Midbrain (tissue), 1 donor: ENCODE measurements at regions not wholly inside any gene's neighbourhood (a gene's known extent, or its start where the extent isn't known, plus 50 kb on each side); places are given as distances from the start of the nearest gene placed in this dataset.

Source experiments
- DNase-seq: peaks from one replicate; lab custom pipeline; 2025; lab: John Stamatoyannopoulos, UW

DNA sequence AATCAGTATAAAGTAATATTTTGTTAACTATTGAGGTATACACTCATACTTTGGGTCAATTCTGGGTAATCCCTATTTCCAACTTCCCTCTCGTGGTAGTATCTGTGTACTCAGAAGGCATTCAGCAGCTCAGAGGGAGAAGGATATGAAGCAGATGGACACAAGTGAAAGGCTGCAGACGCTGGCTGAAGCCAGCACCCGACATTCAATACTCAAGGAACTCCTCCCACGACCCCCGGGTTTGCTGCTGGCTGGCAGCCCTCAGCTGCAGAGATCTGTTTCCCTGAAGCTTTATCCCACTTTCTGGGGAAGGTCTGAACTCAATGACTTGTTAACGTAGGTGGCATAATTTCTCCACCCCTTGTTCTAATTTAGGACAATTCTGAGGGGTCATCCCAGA is 847.3 kb upstream of the SOX11 start:
- DNase-seq = no peak

DNA sequence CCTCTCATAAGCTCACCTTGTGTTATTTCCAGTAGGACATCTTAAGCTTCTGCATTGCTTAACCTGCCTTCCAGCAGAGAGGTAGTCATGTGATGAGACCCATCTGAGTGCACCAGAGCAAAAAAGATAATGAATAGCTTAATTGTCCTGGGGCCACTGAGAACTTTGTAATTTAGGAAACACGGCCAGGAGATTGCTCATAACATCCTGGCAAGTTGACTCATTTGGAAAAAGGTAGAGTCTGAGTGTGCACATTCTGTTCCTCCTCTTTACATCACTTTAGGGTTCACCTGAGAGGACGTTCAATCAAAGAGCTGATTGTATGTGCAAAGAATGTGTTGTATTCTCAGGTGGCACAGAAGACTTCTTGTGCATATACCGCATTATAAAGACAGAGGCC is 830.2 kb upstream of the SOX11 start:
- DNase-seq = no peak

DNA sequence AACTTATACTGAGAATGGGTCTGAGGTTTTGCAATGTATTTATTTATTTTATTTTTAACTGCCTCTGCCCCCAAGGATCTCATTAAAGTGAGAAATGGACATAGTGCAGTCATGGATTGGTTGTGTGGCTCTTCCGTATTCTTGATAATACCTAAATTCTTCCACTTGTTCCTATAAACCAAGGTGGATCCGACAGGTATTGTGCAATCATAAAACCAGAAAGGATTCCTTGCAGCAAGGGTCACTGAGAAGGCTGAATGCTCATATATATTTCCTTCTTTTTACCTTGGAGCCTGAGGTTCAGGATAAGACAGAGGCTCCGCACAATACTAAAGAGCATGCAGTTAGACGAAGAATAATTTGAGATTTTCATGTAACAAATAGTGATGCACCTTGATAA is 826.0 kb upstream of the SOX11 start:
- no peak for DNase-seq

DNA sequence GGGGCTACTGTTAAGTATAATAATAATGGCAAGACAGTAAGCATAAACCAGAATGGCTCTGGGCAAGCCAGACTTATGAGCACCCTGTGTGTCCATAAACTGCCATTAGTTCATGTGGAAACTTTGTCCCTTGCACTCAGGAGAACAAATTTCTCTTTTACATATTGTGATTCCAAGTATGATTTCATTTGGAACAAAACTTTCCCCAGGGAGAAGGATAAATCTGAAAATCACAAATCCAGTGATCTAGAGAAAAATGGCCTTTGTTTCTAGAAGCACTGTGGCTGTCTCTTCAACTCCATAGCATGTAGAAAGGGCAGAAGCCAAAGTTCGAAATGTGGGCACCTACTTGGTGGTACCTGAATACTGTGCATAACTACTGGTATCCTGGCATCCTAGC is 823.7 kb upstream of the SOX11 start:
- DNase-seq = no peak

DNA sequence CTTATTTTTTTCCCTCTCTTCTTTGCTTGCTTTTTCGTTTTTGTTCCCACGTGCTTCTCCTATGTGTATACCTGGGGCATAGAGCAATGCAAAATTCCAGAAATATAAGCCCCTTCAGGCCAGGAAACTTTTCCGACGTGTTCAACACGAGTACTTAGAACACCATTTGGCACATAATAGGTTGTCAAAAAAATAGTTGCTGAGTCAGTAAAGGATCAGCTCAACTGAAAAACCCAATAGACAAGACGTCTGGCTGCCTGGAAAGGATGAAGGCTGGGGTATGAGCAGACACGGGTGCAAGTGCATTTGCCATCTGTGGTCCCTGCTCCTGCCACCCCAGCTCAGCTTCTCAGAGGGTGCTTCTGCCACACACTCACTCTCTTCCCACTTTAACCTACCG is 823.0 kb upstream of the SOX11 start:
- no peak for DNase-seq

DNA sequence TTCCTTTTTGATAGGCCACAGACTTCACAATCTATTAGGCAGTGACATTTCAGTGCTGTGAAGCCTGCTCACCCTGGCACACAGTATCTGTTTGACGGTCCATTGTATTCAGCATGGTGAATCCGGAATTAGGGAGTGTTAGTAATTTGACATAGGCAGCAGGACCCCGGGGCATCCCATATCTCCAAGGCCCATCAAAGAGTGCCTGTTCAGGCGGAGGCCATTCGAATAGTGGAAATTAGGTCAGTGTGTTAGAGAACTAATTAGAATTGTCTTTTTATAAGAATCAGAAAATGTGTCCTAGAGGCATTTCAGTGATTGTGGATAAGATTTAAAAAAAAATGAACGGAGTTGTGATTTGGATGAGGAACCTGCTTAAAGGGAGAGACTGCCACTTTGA is 818.8 kb upstream of the SOX11 start:
- no peak for DNase-seq

DNA sequence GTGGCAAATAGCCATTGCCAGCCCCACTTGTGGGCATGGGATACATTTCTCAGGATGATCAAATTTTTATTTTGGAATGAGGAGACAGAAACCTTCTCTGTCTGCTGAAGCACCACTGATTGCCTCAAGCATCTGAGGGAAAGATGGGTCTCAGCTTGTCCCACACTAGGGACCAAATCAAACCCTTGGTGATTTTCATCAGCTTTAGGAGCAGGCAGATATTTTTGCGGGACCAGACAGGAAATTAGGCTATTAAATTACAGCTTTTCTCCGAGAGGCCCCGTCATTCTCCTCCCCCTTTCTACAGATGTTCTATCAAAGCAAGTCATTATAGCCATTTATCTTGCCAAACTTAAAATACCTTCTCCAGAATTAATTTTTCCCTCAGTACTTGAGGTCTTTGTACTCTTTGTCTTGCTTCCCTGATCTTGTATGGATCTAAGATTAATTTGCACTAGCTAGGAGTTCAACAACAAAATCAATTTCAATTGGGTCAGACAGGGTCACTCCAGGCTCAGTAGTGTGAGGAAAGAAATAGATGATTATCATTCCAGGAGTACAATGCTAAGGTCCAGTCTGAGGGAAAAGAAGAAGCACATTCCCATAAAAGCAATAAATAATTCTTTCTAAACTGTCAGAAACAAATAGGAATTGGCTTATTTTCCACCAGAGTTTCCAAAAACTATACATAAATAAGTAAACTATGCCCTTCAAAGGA is 818.1 kb upstream of the SOX11 start:
- DNase-seq = no peak

DNA sequence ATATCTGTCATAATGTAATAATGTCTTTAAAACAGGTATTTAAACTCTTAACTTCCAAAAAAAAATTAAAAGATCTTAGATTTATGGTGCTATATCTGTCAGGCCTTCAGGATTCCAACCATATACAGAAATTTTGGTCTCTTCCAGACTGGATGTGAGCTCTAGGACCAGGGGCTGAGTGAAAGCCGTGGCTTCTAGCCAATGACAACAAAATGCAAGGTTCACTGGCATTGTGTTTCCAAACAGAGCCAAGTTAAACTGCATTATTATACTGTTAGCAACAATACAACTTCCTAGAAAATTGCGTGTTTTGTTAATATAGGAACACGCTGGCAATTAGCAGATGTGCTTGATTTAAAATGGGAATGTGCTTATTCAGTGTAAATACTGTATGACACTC is 809.8 kb upstream of the SOX11 start:
- DNase-seq = no peak

DNA sequence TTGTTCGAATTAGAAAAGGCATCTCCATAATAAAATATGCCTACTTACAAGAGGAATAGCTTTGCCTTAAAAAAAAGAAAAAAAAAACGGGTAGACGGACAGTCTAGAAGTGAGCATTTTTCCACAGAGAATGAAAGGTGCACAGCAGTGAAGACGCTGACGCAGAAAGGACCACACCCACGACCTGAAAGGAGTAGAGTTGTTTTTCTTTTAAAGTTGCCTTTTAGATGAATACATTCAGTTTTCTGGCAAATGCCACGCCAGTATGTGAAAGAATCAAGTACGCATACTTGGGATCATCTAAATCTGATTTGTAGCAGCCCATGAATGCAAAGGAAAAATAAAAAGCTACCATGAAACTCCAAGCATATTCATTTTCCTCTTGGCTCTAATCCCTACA is 809.2 kb upstream of the SOX11 start:
- no peak for DNase-seq

DNA sequence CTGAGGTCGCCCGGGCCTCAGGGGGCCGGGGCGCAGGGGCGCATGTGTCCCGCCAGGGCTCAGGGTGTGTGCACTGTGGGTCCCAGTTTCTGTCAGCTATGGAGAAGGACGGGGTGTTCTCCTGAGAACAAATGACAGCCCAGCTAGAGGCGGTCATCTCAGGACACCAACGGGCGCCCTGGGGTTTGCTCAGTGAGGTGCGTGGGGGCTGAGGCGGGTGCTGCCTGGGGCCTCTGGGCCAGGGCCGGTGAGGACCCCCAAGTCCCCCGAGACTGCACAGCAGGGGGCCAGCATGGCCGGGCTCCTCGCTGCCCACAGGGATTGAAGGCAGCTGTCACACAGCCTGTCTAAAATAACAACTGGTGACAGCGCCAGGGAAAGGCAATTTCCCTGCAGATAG is 808.8 kb upstream of the SOX11 start:
- no peak for DNase-seq

DNA sequence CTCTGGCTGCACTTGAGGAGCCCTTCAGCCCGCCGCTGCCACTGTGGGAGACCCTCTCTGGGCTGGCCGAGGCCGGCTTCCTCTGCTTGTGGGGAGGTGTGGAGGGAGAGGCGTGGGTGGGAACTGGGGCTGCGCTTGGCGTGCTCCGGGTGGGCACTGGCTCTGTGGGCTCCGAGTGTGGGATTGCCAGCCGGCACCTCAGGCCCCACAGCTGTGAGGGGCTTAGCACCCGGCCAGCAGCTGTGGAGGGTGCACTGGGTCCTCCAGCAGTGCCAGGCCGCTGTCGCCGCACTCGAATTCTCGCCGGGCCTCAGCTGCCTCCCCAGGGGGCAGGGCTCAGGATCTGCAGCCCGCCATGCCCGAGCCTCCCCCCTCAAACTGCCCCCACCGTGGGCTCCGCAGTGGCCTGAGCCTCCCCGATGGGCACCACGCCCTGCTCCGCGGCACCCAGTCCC is 808.0 kb upstream of the SOX11 start:
- no peak for DNase-seq

DNA sequence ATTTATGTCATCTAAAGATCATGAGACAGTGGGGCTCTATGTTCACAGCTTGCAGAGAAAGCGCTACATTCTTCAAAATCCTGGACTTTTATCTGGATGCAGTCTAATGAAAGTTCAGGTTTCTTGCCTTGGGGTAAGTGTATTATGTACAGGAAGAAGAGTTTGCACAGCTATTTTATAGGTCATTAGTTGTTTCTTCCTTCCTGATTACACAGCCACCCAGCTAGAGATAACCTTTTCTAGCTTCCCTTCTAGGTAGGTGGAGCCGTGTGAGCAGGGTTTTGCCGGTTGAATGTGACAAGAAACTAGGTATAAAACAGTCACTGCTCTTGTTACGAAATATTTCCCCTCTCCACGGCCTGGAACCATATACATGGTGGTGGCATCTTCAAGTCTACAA is 800.8 kb upstream of the SOX11 start:
- DNase-seq = no peak

DNA sequence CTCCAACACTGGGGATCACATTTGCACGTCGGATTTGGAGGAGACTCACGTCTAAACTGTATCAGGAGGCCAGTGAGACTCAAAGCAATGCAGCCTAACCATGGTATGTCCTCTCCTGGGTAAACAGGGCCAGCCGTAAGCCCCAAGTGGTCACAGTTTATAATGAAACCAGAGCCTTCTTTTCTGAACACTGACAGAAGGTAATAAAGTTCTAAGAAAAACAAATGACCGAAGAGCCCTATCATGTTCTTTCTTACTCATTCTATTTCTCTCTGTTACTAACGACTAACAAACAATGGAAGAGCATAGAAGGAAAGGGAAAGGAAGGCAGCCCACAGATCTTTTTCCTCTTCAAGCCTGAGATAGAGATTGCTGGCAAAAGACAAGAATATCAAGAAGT is 796.8 kb upstream of the SOX11 start:
- DNase-seq = no peak

DNA sequence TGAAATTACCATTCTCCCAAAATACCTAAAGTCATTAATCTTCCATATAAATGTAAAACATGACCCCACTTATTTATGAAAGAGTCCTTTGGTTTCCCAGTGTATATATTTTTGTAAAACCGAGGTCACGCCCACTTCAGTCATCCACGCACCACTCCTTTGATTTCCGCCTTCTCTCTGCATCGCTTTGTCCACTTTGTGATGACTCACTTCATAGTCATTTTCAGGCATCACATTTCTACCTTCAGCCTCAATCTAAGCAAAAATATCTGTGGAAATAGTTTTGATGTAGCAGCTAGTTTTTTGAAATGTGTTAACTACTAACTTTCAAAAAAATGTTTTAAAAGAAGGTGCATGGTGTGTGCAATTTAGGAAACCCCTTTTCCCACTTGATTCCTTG is 793.5 kb upstream of the SOX11 start:
- DNase-seq = no peak

DNA sequence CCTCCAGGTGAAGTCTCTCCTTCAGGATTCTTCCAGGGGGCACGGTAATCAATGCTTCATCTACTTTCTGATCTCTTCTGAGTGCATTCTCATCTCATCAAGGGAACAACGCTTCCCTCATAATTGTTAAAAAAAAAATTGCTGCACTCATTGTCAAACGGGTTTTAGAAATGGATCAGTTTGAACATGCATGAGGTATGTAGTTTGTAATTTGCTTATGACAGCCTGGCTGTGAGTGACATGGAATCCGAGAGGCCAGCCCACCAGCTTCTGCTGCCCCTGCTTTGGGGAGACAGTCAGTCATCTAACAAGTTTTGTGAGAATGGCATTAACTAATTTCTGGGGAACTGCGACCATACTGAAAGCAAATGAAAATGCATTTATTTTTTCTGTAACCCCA is 791.9 kb upstream of the SOX11 start:
- no peak for DNase-seq

DNA sequence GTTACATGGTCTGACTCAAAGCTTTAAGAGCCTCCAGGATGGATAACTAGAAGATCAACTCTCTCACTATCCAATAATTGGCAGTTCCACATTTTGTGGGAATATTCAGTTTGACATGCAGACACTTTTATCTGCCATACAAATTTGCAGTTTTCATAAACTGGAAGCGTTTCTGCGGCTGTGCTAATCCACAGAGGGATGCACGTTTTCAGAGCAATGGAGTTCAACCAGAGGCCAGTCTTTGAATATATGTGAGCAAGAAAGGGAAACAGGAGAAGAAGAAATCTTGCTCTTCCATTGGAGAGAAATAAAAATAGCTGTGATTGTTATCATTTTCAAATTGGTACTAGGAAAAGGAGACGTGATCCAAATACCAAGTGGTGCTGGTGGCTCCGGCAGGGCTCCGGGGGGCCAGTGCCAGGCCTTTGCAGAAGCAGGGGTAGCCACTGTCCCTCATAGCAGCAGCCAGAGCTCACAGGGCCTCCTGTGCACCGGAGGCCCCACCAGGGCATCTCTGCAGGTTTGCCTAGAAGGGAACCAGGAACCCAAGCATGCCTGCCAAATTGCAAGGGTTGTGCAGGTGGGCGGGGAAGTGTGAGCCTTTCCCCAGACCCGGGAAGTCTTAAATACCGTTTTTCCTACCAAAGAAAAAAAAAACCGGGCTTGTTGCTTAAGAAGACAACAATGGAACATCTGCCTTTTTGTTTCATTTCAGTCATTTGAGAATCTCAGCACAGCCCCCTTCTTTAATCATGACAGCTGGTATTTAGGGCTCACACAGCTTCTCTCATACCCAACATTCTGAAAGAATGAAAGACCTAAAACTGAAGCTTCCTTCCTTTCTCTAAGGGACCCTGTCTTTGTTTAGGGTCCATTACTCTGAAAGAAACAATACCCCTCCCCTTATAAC is 791.1 kb upstream of the SOX11 start:
- no peak for DNase-seq

DNA sequence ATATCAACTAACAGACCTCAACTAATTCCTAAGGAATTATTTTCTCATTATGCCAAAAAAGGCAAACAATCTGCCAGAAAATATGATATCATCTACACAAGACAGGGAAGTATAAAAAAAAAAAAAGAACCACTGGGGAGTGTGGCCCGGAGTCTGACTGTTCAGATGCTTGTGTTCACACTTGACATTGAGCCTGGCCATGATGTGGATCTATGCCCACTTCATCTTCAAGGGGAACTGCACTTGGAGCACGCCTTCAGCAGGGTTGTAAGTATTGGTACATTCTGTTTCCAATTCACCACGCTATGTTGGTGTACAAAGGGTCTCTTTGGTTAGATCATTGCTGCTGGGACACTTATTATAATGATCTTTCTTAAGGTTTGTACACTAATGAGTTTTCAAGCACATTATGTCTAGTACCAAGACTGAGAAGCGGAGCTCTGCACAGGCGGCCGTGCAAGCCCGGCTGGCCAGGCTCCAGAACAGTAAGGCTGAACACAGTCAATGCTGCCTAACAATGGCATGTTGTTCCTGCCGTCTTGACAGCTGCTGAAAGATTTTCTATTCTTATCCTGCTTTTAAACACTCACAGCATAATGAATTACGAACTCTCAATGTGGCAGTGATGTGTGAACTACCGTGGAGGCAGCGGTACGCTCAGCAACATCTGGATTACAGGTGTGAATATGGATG is 788.4 kb upstream of the SOX11 start:
- peak; percentile 8 for DNase-seq

DNA sequence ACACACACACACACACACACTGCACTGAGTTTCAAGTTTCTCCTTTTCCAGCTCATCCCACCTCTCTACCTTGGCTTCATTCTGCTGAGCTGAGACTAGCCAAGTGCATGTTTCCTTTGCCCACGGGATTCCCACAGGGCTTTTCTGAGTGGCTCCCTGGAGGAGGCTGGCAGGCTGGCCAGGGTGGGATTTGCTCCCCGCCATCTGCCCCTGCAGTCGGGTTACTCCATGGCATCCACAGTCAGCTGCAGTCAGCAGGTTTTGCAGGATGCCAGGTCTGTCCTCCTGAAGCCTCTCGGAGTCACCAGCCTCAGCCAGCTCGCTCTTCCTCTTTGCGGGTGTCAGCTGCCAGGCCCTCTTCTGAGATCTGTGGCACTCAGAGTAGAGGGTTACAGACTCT is 783.7 kb upstream of the SOX11 start:
- no peak for DNase-seq

DNA sequence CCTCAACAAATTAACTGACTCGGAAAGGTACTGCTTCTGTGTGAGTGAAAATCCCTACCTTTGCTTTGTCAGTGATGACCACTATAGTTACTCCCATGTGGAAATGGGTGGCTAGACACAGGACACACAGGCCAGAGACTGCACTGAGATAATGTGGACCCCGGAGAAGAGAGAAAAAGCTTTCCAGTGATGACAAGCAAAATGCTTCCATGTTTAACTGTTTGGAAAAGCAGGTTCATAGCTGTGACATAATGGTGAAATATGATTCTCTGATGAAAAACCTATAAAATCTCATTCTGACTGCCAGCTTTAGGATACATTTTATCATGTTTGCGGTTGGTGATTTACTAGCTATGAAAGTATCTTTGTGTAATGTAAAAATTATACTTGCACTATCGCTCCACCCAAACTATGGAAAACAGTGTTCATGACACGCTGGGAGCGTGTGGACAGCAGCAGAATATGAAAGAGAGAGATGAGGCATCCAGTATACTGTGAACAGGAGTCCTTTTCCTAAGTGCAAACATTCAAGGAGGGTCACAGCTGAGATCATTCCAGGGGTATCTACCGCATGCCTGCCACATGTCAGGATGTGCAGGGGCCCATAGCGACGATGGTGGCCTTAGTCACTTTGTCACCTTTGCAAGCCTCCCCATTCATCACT is 782.7 kb upstream of the SOX11 start:
- no peak for DNase-seq

DNA sequence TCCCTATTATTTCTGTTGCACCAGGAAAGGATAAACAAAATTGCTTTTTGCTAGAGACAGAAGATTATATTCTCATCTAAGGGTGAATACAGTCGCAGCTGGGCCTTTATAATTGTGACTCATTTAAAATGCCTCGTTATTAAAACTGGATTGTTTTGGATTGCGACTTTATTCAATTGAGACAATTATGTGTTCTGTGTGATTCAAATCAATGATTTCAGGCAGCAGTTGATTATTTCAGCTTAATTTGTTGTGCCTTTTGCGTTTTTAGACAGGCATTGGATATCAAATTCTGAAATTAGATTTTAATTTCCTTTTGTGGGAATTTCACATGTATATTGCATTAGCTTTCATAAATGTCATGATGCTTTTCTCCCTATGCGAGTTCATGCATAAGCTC is 778.1 kb upstream of the SOX11 start:
- no peak for DNase-seq

DNA sequence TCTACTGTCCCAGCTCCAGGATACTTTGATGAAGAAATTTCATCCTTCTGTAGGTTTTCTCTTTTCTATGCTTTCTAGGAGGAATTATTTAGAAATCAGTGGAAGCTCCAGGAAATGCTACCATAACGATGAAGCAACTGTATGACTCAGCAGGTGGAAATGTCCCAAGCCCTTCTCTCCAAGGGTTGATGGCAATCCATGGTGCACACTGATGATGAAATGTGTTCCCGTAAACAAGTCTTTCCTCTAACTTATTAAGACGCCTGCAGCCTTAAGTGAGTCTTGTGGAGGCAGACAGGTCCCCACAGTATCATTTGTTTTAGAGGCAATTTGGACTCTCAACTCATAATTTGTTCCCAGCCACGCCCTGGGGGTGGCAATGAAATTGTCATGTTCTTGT is 777.6 kb upstream of the SOX11 start:
- DNase-seq = no peak

DNA sequence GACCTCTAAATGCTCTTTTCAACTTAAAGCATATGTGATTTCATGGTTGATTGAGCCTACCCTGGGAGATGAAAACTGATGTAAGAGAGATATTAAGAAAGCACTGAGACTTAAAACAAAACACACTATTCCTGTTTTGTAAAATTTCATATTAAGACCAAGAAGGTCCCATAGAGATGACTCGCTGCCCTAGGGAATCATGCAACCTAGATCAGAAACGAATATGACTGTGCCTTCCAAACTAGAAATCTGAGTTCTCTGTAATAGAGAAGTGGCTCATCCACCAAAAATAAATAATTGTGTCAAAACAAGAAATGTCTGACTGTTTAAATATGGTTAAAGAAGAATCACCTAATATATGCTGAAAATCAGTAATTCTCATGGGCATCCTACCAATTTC is 776.8 kb upstream of the SOX11 start:
- no peak for DNase-seq
